ENCODE measurements at regions not wholly inside any gene's neighbourhood (a gene's known extent, or its start where the extent isn't known, plus 50 kb on each side); places are given as distances from the start of the nearest gene placed in this dataset.
"Not testable (repeated sequence)": the region's sequence is repeated elsewhere in the genome, so short reads cannot be mapped to it uniquely, and the experiment has no call there.

- DNase-seq = no peak
Observed at GRCh38 chr2:106288873-106289272, 94.8 kb upstream of the UXS1 start.

- no peak for DNase-seq
Observed at GRCh38 chr2:106285237-106285829, 91.2 kb upstream of the UXS1 start.

GRCh38 chr2:106284691-106285202 is 90.6 kb upstream of the UXS1 start:
- no peak for DNase-seq

GRCh38 chr2:106284255-106284654 is 90.2 kb upstream of the UXS1 start:
- no peak for DNase-seq

DNA sequence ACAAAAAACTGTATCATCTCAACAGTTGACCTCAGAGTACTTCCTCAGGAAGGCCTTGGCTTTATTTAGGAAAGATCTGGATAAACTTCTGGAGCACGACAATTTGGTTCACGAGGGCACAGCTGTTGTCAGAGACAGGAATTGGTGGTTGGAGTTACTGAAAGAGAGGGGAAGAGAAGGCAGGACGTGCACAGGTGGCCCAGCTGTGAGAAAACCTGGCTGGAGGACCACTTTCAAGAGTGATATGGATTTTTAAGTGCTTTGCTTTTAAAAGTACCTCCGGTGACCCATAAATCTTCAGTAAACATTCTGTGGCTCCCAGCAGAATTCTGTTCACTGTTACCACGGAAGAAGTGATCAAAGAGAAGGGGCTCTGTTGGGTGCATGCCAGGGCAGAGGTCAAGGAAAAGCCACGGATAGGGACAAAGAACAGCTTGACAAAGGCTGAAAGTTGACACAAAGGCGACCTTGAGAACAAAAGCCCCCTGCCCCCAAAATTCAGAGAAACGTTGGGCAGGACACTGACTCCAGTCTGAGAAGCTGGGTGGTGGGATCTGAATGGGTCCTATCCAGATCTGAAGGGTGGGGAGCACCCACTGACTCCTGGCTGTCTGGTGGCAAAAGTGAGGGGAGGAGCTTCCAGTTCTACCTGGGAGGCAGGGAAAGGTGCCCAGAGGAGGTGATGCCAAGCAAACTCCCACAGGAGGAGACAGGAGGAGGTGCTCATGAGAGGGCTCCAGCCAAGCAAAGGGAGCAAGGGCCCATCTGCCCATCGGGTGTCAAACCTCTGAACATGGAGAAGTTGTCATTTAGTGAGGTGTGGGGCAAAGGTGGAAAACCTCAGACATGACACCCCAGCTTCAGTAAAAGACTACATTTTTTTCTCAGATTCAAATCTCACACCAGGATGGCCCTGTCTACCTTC is 89.4 kb upstream of the UXS1 start:
- DNase-seq = not testable (repeated sequence)

DNA sequence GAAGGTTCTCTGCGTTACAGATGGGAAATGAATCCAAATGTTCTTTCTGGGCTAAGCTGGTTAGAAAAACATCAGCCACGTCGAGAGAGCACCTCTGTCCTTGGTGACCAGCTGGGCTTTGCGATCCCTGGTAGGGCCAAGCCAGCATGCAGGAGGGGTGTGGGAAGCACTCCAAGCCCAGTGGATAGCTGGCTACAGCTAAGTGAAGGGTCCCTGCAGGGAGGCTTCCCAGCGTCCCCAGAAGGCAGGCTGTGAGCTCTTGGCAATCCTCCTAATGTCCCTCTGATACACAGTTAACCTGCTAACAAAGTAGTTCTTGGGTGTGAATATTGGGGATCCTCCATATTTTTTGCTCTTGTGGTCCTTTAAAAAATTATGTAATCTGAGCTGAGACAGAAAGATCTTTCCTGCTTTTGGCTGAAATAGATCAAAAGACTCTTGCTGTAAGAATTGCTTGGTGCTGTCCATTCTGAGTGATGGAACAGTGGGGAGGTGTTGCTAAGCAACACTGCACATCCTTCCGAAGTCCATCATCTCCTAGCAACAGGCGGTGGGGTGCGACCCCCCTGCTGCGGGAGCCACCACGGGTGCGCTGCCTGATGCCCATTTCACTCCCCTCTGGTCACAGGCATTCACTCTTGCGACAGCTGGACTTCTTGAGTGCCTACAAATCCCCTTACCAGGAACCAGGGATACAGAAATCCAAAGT is 88.5 kb upstream of the UXS1 start:
- DNase-seq = no peak

DNA sequence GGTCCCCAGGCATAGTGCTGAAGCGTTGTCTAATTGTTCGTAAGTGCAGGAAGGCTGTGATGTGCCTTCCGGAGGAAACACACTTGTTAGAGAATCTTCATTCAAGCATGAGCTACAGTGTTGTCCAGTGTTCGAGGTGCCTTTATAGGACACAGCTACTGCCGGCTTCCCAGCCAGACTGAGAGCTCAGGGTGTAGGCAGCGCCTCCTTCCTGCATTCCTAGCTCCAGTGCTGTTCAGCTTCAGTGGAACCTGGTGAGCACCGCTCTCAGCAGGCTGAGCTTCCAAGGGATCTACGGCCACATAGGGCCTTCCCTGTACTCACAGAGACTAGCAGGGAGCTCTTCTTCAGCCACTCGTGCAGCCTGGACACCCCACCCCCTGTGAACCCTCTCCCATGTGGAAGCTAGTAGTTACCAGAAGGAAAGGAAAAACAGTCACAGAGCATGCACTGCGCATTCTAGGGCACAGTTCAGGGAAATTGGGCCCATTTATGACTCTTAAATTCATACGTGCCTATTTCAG is 87.9 kb upstream of the UXS1 start:
- DNase-seq = not testable (repeated sequence)

DNA sequence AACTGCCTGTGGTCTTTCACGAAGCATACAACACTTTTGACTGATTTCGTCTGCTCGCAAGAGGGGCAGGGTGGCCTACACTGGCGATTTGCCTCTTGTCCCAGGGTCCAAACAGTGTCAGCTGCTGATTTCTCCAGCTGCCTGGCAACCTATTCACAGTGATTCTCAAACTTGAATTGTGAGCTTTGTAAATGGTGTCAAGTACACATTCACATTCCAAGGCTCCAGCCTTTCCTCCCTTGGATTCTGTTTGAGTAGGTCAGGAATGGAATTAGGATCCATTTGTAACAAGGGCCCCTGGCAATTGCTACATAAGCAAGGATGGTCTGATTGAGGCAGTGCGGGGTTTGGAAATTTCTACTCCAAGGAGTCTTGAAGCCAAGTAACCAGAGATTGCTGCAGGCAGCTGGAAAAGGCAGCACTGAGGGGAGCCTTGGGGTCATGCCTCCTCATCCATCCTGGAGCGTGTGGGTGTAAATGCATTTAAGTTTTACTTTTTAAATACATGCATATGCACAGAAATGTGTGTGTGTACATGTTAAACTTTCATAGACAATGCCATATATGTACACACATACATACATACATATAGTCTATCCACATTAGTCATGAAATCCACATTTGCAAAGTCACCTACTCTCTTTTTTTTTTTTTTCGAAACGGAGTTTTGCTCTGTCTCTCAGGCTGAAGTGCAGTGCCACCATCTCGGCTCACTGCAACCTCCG is 86.8 kb upstream of the UXS1 start:
- no peak for DNase-seq

- DNase-seq = no peak
Observed at GRCh38 chr2:106280224-106280623, 86.1 kb upstream of the UXS1 start.

- no peak for DNase-seq
Observed at GRCh38 chr2:106278112-106278876, 84.2 kb upstream of the UXS1 start.

- DNase-seq = no peak
Observed at GRCh38 chr2:106277426-106277825, 83.3 kb upstream of the UXS1 start.

- no peak for DNase-seq
Observed at GRCh38 chr2:106275971-106276370, 81.9 kb upstream of the UXS1 start.

DNA sequence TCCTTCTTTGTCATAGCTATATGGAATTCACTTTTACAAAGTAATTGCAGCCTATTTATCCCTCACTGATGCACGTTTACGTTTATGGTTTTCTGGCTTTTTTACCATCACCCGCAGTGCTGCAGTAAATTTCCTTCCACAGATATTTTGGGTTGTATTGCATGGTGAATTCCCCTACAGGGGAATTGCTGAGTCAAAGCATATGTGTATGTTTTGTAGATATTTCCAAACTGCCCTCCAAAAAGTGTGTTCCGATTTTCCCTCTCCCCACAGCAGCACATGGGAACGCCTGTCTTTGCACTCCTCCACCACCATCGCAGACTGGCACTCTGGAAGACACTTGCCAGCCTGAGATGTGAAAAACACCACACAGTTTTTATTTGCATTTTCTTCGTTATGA is 80.6 kb upstream of the UXS1 start:
- DNase-seq = no peak

- no peak for DNase-seq
Observed at GRCh38 chr2:106272216-106272807, 78.2 kb upstream of the UXS1 start.

GRCh38 chr2:106270471-106270891 is 76.4 kb upstream of the UXS1 start:
- DNase-seq = no peak

DNA sequence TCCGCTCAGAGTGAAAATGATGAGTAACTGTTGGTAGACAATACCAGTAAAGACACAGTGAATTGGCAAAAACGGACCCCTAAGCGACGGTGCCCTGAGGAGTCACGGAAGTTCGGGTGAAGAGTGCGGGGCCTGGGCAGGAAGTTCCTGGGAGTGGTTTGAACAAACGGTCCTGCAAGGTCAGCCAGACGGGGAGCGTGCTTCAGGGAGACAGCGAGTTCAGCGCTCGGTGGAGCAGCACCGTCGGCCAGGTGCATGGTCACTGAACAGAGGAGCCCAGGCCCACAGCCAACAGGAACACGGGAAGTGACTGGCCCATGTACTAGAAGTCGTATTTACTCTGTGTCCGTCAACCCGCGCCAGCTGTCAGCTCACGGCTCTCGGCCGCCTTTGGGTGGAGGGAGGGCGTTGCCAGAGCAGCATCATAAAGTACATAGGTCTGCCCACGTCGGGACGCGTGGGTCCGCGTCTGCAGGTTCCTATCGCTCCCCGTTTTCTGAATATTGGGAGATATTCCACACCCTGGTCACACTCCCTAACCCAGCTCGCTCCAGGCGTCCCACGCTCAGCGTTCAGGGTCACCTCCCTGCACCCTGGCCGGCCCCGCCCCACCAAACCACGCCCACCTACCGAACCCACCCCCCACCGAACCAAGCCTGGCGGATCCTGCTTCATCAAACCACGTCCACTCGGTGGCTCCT is 75.6 kb upstream of the UXS1 start:
- no peak for DNase-seq

- no peak for DNase-seq
Observed at GRCh38 chr2:106267997-106268396, 73.9 kb upstream of the UXS1 start.

GRCh38 chr2:106261871-106262321 is 67.8 kb upstream of the UXS1 start:
- no peak for DNase-seq

GRCh38 chr2:106258859-106259258 is 64.8 kb upstream of the UXS1 start:
- DNase-seq = not testable (repeated sequence)

GRCh38 chr2:106257830-106258229 is 63.7 kb upstream of the UXS1 start:
- DNase-seq = no peak

- no peak for DNase-seq
Observed at GRCh38 chr2:106257135-106257534, 63.0 kb upstream of the UXS1 start.

All from EL (cell line).